Fibroblast of lung (primary cell): ENCODE measurements at regions not wholly inside any gene's neighbourhood (a gene's known extent, or its start where the extent isn't known, plus 50 kb on each side); places are given as distances from the start of the nearest gene placed in this dataset.

Source experiments
- DNase-seq, 2 donors: peaks; one replicate each; pipeline versions ENCODE4 v3.0.0 to v3.0.0-alpha.2; 2010; ENCODE audit warnings: low read depth in 2 of 2
- H2AFZ ChIP-seq: 2 replicates; pipeline ENCODE4 v1.5.1; 2012; ENCODE audit warnings: low read length, control low read depth, inconsistent platforms
- H3K27ac ChIP-seq: 2 replicates; pipeline ENCODE4 v1.5.1; 2011; ENCODE audit warnings: low read length, control low read depth; ENCODE audit not compliant: insufficient read depth
- H3K27me3 ChIP-seq: 2 replicates; pipeline ENCODE4 v1.5.1; 2011; ENCODE audit warnings: mild to moderate bottlenecking, low read length; ENCODE audit not compliant: control insufficient read depth, insufficient read depth
- H3K36me3 ChIP-seq: 2 replicates; pipeline ENCODE4 v1.5.1; 2011; ENCODE audit warnings: low read length; ENCODE audit not compliant: control insufficient read depth, insufficient read depth
- H3K4me1 ChIP-seq: 2 replicates; pipeline ENCODE4 v1.5.1; 2011; ENCODE audit warnings: low read length; ENCODE audit not compliant: control insufficient read depth, insufficient read depth; ENCODE audit errors: extremely low read depth
- H3K4me2 ChIP-seq: 2 replicates; pipeline ENCODE4 v1.5.1; 2011; ENCODE audit warnings: low read length, control low read depth; ENCODE audit not compliant: insufficient read depth; ENCODE audit errors: extremely low read depth
- H3K4me3 ChIP-seq, 4 experiments: fragments of 200-600 bp in 1 of 4; sonication (generic) in 1 of 4; replicated peaks in 1 of 4; 2 replicates each; pipeline ENCODE4 v1.5.1; 2011 to 2016; ENCODE audit warnings: low read length in 4 of 4, low read depth in 3 of 4, mild to moderate bottlenecking in 3 of 4, control low read depth in 2 of 4, inconsistent platforms in 1 of 4, mixed read lengths in 1 of 4; ENCODE audit not compliant: insufficient read depth in 1 of 4; ENCODE audit errors: control extremely low read depth in 1 of 4
- H3K79me2 ChIP-seq: 2 replicates; pipeline ENCODE4 v1.5.1; 2012; ENCODE audit warnings: mild to moderate bottlenecking, low read length, inconsistent platforms; ENCODE audit not compliant: control insufficient read depth, insufficient read depth
- H3K9ac ChIP-seq: 2 replicates; pipeline ENCODE4 v1.5.1; 2011; ENCODE audit warnings: mild to moderate bottlenecking, low read length, control low read depth; ENCODE audit not compliant: insufficient read depth
- H3K9me3 ChIP-seq: 2 replicates; pipeline ENCODE4 v1.5.1; 2012; ENCODE audit warnings: low read depth, low read length; ENCODE audit not compliant: control insufficient read depth, insufficient read depth
- H4K20me1 ChIP-seq: 2 replicates; pipeline ENCODE4 v1.5.1; 2011; ENCODE audit warnings: low read length; ENCODE audit not compliant: control insufficient read depth, insufficient read depth; ENCODE audit errors: extremely low read depth
- CTCF ChIP-seq, 2 donors: IDR thresholded peaks in 1 of 2; conservative IDR thresholded peaks in 1 of 2; 1 replicate in 1 of 2; 2 replicates in 1 of 2; pipeline ENCODE4 v1.5.1; 2011 to 2012; ENCODE audit warnings: low read length in 2 of 2, control low read depth in 1 of 2, inconsistent platforms in 1 of 2, low read depth in 1 of 2, mild to moderate bottlenecking in 1 of 2
- EZH2 ChIP-seq: IDR thresholded peaks from 2 replicates; pipeline ENCODE4 v1.5.1; 2012; ENCODE audit warnings: low read length, control low read depth, mild to moderate bottlenecking; ENCODE audit errors: missing control alignments

GRCh38 chr1:228825840-228826484 is 90.7 kb downstream of the RHOU start:
- no peaks in the 10 kb centered on the region for H3K27me3 ChIP-seq
- no peak overlapping the region for H3K9ac ChIP-seq

GRCh38 chr1:228827019-228827418 is 91.7 kb downstream of the RHOU start:
- no peak overlapping the region for H3K4me3 ChIP-seq
- DNase-seq, result no peak
- no peaks in the 10 kb centered on the region for H3K79me2 ChIP-seq
- no peaks in the 10 kb centered on the region for H4K20me1 ChIP-seq
- no peaks in the 10 kb centered on the region for H3K4me1 ChIP-seq
- H2AFZ ChIP-seq, result no peak overlapping the region
- H3K27ac ChIP-seq, result no peak overlapping the region
- H3K9ac ChIP-seq, result no peak overlapping the region
- no peaks in the 10 kb centered on the region for H3K9me3 ChIP-seq
- no peaks in the 10 kb centered on the region for H3K36me3 ChIP-seq
- TF ChIP-seq EZH2, result no peak
- TF ChIP-seq CTCF (conservative IDR thresholded peaks at IDR 0.05 in 1 of 2, IDR thresholded peaks at IDR 0.05 in 1 of 2; ENCODE audit: low read depth in 1 of 2, low read length in 2 of 2), result no peak
- no peak overlapping the region for H3K4me2 ChIP-seq
- no peaks in the 10 kb centered on the region for H3K27me3 ChIP-seq

More at GRCh38 chr1:228825840-228826484, 90.7 kb downstream of the RHOU start:
- no peak for DNase-seq
- no peak overlapping the region for H2AFZ ChIP-seq
- TF ChIP-seq EZH2 (no peak), CTCF (conservative IDR thresholded peaks at IDR 0.05 in 1 of 2, IDR thresholded peaks at IDR 0.05 in 1 of 2; ENCODE audit: low read depth in 1 of 2, low read length in 2 of 2) (no peak)
- no peaks in the 10 kb centered on the region for H3K36me3 ChIP-seq
- no peaks in the 10 kb centered on the region for H4K20me1 ChIP-seq
- no peak overlapping the region for H3K4me2 ChIP-seq
- no peaks in the 10 kb centered on the region for H3K4me1 ChIP-seq
- H3K9me3 ChIP-seq, result no peaks in the 10 kb centered on the region
- H3K27ac ChIP-seq, result no peak overlapping the region
- H3K4me3 ChIP-seq, result no peak overlapping the region
- no peaks in the 10 kb centered on the region for H3K79me2 ChIP-seq

- TF ChIP-seq CTCF (conservative IDR thresholded peaks at IDR 0.05 in 1 of 2, IDR thresholded peaks at IDR 0.05 in 1 of 2; ENCODE audit: low read depth in 1 of 2, low read length in 2 of 2), result no peak
- TF ChIP-seq EZH2, result no peak
- H3K27ac ChIP-seq, result no peak overlapping the region
- no peak overlapping the region for H3K4me3 ChIP-seq
- no peak for DNase-seq
- no peaks in the 10 kb centered on the region for H3K4me1 ChIP-seq
- no peaks in the 10 kb centered on the region for H3K27me3 ChIP-seq
- no peaks in the 10 kb centered on the region for H3K79me2 ChIP-seq
- no peaks in the 10 kb centered on the region for H3K36me3 ChIP-seq
- H3K9ac ChIP-seq, result no peak overlapping the region
- H4K20me1 ChIP-seq, result no peaks in the 10 kb centered on the region
- H3K4me2 ChIP-seq, result no peak overlapping the region
- no peak overlapping the region for H2AFZ ChIP-seq
- no peaks in the 10 kb centered on the region for H3K9me3 ChIP-seq
Observed at GRCh38 chr1:228828151-228828550, 92.9 kb downstream of the RHOU start.
